ENCODE measurements at regions not wholly inside any gene's neighbourhood (a gene's known extent, or its start where the extent isn't known, plus 50 kb on each side); places are given as distances from the start of the nearest gene placed in this dataset.

DNA sequence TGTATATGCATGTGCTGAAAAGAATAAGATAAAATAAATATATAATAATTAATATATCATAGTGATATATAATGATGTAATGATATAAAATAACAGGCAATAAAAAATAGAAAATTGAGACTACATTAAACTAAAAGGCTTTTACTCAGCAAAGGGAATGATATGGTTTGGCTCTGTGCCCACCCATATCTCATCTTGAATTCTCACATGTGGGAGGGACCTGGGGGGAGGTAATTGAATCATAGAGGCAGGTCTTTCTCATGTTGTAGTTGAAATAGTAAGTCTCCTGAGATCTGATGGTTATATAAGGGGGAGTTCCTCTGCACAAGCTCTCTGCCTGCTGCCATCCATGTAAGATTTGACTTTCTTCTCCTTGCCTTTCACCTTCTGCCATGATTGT, 1550.9 kb upstream of the CDH6 start:
- TF ChIP-seq, protein P1, sequence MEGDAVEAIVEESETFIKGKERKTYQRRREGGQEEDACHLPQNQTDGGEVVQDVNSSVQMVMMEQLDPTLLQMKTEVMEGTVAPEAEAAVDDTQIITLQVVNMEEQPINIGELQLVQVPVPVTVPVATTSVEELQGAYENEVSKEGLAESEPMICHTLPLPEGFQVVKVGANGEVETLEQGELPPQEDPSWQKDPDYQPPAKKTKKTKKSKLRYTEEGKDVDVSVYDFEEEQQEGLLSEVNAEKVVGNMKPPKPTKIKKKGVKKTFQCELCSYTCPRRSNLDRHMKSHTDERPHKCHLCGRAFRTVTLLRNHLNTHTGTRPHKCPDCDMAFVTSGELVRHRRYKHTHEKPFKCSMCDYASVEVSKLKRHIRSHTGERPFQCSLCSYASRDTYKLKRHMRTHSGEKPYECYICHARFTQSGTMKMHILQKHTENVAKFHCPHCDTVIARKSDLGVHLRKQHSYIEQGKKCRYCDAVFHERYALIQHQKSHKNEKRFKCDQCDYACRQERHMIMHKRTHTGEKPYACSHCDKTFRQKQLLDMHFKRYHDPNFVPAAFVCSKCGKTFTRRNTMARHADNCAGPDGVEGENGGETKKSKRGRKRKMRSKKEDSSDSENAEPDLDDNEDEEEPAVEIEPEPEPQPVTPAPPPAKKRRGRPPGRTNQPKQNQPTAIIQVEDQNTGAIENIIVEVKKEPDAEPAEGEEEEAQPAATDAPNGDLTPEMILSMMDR (IDR thresholded peaks at IDR 0.05), result no peak
- no peak for TF ChIP-seq POLR2AphosphoS5 (IDR thresholded peaks at IDR 0.05; ENCODE audit: low read depth, low read length)
- TF ChIP-seq, protein P2, sequence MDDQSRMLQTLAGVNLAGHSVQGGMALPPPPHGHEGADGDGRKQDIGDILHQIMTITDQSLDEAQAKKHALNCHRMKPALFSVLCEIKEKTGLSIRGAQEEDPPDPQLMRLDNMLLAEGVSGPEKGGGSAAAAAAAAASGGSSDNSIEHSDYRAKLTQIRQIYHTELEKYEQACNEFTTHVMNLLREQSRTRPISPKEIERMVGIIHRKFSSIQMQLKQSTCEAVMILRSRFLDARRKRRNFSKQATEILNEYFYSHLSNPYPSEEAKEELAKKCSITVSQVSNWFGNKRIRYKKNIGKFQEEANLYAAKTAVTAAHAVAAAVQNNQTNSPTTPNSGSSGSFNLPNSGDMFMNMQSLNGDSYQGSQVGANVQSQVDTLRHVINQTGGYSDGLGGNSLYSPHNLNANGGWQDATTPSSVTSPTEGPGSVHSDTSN (IDR thresholded peaks at IDR 0.05), result no peak
- TF ChIP-seq SMC3 (IDR thresholded peaks at IDR 0.05; ENCODE audit: low read depth, low read length), result no peak
- no peak for TF ChIP-seq TCF12 (IDR thresholded peaks at IDR 0.05)
- no peak for TF ChIP-seq JUND (IDR thresholded peaks at IDR 0.05)
- no peak for TF ChIP-seq EP300 (IDR thresholded peaks at IDR 0.05; ENCODE audit: borderline replicate concordance in 1 of 2, low read depth in 1 of 2, low read length in 1 of 2)
- TF ChIP-seq, protein P3, sequence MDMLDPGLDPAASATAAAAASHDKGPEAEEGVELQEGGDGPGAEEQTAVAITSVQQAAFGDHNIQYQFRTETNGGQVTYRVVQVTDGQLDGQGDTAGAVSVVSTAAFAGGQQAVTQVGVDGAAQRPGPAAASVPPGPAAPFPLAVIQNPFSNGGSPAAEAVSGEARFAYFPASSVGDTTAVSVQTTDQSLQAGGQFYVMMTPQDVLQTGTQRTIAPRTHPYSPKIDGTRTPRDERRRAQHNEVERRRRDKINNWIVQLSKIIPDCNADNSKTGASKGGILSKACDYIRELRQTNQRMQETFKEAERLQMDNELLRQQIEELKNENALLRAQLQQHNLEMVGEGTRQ (IDR thresholded peaks at IDR 0.05; ENCODE audit: borderline replicate concordance, low read depth, low read length), result no peak
- no peak for TF ChIP-seq YY1 (IDR thresholded peaks at IDR 0.05; ENCODE audit: low read depth)

Data from SK-N-SH (cell line).